HG03460 (cell line): ENCODE measurements at regions not wholly inside any gene's neighbourhood (a gene's known extent, or its start where the extent isn't known, plus 50 kb on each side); places are given as distances from the start of the nearest gene placed in this dataset.

Source experiments
- ATAC-seq: cut with Tn5 transposase; IDR thresholded peaks from one replicate; pipeline ENCODE4 v1.9.1; 2021; ENCODE audit not compliant: unreplicated experiment

DNA sequence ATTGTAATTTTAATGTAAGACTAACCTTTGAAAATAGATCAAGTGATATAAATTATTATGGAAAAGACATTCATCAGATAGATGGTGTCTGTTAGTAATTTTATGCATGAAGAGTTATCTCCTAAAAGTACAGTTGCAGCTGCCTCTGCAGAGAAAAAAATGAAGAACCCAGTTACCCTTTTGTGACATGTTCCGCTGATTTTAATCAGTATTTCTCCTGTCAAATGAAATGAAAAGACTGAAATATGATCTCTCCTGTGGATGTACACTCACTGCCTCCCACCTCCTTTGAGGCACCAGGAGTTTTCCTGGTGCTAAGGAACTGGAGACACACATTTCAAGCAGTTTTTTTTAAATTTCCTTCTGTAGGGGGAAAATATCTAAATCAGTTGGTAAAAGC lies 277.4 kb downstream of the KIF4B start:
- no peak for ATAC-seq

DNA sequence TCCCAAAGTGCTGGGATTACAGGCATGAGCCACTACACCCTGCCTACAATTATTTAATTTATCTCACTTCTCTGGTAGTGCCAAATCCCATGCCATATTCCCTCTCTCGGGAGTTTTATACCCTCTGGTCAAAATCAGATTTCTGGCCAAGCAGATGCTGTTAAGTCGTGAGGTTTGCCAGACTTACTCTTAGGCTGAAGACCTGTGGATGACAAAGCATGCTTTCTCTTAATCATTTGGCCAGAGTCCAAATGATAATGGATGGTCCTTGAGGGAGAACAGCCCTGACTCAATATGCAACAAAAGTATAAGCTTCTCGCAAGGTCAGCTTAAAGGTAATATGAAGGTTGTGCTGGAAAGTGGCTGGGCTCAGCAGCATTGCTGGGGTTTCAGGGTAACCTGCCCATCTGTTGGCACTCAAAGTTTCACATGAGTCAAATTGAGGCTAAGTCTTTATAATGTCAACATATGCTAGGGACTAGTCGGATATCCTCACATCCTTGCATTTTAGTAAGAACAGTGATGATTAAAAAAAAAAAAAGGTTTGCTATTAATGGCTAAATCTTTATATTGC lies 280.1 kb downstream of the KIF4B start:
- ATAC-seq, result no peak

- no peak for ATAC-seq
Observed at GRCh38 chr5:155295111-155295510, 281.6 kb downstream of the KIF4B start.

DNA sequence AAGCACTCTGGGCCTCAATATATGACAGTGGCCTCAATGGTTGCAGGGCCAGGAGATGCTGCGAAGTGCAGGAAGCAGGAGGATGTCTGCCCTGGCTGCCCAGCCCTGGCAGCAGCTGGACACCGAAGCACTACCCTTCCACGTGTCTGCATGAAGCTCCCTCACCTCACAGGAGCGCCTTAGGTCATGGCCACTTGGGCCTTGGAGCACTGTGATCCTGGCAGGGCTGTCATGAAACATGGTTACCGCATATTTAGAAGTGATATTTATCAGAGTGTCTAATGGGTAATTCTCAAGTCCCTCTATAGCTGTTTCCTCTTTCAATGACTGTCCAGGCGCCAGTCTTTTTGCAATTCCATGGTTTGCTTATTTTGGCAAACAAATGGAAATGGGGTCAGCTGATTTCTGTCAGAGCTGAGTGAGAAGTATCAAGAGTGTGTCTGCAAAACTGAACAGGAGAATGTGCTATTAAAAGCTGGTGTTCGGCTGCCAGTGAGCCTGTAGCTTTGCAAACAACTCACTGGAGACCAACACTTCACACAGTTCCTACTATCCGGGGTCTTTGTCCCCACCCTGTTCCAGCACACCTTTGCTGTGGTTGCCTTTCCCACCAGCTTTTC lies 285.9 kb downstream of the KIF4B start:
- no peak for ATAC-seq

GRCh38 chr5:155303120-155303519 lies 289.6 kb downstream of the KIF4B start:
- no peak for ATAC-seq

DNA sequence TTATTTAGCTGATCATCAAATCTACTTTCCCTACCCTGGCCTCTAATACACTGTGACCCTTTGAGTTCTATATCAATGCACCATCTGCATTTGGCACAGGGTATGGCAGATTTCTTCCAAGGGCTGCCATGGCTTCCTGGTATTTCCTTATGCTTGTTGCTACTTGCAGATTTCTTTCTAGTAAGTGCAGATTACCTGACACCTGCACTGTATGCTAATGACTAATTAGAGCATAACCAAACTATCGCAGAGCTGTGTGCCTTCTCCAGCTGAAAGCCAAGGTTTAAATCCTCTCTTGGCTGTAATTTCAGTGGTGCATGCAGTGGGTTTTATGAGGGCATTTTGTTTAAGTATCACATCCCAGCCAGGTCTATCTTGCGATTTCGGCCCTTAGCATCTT lies 293.7 kb downstream of the KIF4B start:
- no peak for ATAC-seq

DNA sequence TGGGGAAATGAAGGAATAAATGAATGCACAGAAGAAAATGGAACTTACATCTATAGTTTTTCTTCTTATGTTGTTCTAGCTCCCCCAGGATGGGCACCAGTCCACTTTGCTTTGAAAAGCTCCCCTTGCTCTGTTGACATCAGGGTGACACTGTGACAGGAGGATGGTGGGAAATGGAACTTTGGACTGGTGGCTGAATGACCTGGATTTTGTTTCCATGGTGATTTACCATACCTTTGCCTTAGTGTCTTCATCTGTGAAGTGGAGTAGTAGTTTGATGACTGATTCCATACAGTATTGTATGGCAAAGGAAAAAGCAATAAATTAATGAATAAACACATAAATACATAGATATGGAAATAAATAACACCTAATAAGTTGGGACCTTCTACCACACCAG lies 294.7 kb downstream of the KIF4B start:
- ATAC-seq, result no peak

DNA sequence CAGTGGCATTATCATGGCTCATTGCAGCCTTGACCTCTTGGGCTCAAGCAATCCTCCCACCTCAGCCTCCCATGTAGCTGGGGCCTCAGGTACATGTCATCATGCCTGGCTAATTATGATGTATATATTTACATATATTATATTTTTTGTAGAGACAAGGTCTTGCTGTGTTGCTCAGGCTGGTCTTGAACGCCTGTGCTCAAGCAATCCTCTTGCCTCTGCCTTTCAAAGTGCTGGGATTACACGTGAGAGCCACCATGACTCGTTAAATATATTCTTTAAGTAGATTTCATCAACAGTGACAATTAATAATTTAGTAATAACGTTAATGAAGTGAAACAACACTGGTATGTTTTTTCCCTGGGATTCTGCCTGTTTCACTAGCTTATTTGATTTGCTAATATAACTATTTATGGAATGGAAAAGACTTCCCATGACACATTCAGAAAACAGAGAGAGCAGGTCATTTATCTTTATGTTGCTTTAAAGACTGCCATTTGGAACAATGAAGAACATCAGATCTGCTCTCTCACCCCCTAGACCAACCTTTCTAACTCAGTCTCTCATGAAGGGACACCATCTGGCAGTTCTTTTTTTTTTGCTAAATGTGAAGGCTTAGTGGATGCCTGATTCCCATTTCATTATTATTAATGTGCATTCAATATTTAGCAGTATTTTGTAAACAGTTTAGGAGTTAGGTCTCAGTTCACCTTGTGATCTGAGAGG lies 295.6 kb downstream of the KIF4B start:
- ATAC-seq, result no peak

GRCh38 chr5:155311721-155312120 lies 298.2 kb downstream of the KIF4B start:
- no peak for ATAC-seq

DNA sequence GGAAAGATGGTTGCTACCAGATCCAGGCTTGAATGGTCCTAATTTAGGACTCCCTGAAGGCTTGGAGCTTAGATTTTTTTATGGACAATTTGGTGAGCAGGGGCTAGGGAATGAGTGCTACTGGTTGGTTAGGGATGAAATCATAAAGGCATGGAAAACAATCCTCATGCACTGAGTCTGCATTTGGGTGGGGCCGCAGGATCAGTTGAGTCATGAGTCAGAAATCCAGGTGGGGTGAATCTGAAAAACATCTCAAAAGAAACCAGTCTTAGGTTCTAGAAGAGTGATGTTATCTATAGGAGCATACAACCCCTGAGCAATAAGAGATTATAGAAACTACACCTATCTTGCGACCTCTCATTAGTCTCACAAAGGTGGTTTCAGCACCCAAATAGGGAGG lies 300.0 kb downstream of the KIF4B start:
- ATAC-seq, result no peak

DNA sequence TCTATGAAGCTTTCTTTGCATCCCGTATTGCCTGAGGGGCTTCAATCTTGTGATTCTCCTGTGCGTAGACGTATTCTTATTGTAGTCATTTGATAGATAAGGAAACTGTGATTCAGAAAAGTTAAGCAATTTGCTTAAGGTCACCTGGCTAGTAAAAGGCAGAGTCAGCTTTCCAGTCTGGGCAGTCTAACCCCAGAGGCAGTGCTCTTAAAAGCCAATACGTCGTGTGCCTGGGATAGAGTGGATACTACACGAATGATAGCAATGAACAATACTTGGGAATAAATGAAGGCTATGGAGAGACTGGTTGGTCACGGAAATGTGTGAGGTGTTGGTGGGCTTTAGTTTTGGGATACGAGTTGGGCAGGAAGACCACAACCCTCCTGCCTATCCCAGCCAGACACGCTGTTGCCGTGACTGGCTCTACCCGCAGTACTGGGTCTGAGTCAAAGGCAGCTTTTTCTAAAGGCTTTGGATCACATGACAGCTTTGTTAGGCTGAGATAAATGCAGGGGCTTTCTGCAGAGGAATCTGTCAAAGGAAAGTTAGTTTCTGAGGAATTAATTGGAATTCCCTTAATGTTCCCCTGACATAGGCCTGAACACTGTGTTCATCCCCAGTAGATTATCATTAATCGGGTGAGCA lies 302.6 kb downstream of the KIF4B start:
- no peak for ATAC-seq

DNA sequence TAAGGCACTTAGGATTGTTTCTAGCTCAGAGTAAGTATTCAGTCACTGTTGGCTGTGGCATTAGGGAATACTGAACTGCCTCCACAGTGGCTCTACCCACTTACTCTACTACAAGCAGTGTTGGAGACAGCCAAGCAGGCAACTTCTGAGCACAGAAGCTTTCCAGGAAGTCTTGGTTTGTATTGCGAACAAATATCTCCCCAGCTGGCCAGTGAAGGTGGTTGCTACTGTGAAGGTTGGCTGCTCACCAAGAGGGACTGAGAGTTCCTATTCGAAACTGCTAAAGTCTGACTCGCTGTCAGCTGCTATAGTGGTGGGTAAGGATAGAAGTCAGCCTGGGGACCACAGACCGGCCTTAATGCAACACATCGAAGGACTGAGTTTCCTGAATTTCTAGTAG lies 319.1 kb downstream of the KIF4B start:
- peak; percentile 58 for ATAC-seq

GRCh38 chr5:155342956-155343355 lies 329.4 kb downstream of the KIF4B start:
- no peak for ATAC-seq

DNA sequence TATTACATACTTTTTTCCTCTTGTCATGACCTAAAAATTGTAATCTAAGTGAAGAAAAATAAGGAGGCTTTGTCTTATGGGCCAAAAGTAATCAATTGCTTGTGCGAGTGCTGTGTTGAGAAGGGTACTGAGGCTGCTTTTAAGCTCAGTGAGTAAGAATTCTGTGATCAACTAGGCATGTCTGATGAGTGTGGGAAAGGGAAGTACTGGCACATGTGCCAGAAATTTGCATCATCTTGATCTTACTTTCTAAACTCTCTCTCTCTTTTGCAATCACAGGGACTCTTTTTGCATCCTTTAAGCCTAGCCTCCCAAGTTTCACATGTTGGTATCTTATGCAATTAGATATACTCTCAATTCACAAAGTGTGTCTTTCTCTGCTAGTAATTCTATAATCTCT lies 329.9 kb downstream of the KIF4B start:
- ATAC-seq, result no peak

DNA sequence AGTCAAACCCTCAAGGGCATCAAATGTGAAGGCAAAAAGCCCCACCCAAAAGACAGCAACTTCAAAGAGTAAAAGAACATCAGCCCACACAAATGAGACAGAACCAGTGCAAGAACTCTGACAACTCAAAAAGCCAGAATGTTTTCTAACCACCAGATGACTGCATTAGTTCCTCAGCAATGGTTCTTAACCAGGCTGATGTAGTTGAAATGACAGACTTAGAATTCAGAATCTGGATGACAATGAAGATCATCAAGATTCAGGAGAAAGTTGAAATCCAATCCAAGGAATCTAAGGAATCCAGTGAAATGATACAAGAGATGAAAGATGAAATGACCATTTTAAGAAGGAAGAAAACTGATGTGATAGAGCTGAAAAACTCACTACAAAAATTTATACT lies 339.7 kb downstream of the KIF4B start:
- no peak for ATAC-seq

DNA sequence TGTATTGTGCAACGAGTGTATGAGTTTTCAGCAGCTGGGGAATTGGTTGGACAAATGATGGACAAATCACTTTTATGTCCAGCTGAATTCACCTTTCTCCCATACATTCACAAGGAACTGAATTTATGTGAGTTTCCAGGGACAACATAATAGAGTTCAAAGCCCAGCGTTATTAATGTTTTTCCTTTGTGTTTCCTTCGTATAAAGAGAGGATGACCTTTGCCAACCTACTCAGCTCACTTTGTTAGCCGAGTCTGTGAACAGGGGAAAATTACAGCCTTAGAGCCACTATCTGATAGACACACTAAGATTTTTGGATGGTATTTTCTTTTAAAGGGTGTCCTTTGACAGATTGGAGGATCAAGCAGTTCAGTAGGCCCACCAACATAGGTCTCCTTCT lies 352.5 kb downstream of the KIF4B start:
- ATAC-seq, result no peak

GRCh38 chr5:155367841-155368240 lies 354.3 kb downstream of the KIF4B start:
- ATAC-seq, result no peak

GRCh38 chr5:155368490-155368889 lies 354.9 kb downstream of the KIF4B start:
- no peak for ATAC-seq

DNA sequence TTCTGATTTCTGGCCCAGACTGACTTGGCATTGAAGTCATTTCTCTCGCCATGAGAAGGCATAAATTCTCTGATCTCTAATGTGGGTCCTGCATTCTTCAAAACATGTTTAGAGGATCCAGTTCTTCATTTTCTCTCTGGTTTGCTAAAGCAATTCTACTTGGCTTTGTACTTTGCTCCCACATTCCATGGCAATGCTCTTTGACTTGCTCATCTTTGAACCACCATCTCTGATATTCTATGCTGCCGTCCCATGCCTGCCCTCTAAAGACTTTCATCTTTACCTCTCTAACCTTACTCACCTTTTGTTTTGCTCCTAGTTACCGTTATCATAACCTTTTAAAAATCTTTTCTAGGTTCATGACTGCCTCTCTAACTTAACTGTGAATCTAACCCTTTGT lies 366.9 kb downstream of the KIF4B start:
- no peak for ATAC-seq

DNA sequence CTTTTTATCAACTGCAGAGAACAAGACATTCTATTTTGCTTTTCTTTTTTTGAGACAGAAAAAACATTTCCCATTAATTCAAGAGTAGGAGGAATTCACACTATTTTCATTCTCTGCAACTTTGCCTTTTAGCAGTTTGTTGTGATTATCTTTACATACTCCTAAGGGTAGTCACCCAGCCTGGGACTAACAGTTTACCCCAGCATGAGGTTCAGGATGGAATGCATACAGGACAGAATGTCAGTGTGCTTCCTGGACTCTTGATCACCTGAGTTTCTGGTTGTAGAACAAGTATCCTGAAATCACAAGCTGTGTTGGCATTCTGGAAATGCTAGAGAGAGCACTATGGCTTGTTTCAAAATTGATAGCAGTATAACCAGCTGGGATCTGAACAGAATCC lies 368.1 kb downstream of the KIF4B start:
- no peak for ATAC-seq

DNA sequence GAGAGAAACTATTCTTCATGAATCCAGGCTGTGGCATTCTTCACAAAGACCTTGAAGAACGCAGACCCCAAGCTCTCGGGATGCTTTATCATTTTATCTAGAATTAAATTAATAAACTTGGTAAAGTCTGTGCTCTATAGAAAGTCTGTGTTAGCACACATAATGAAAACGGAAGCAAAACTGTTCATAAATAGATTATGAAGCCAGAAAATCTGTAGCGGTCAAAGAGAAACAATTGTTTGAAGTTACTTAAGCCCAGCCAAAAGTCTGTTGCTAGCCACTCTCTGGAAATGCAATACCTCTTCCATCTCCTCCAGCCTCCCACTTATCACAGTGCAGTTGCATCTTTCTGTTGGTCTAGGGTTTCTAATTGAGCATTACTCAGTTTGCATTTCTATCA lies 375.9 kb downstream of the KIF4B start:
- ATAC-seq, result no peak

- no peak for ATAC-seq
Observed at GRCh38 chr5:155394727-155395126, 381.2 kb downstream of the KIF4B start.
